HG03175 (cell line): ENCODE measurements at regions not wholly inside any gene's neighbourhood (a gene's known extent, or its start where the extent isn't known, plus 50 kb on each side); places are given as distances from the start of the nearest gene placed in this dataset.
"Not testable (repeated sequence)": the region's sequence is repeated elsewhere in the genome, so short reads cannot be mapped to it uniquely, and the experiment has no call there.

Source experiments
- ATAC-seq: cut with Tn5 transposase; IDR thresholded peaks from one replicate; pipeline ENCODE4 v1.9.1; 2021; ENCODE audit warnings: mild to moderate bottlenecking, moderate library complexity; ENCODE audit not compliant: unreplicated experiment

DNA sequence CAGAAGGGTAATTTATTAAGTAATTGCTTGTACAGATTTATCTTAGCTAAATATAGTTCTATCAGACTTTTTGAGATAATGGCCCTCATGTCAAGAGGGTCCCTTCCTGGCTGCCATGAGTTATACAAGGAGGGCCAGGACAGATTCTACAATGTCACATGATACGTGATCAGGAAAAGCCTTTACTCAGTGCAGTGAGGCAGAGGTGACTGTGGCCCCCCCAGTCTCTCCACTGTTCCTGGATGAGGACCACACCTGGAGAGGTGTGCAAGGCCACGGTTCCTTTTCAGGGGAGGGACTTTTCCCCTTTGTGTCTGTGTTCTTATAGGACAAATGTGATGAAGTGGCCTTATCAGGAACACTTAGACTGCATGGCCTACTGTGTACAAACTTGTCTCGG lies 54.3 kb upstream of the LRCH1 start:
- no peak for ATAC-seq

DNA sequence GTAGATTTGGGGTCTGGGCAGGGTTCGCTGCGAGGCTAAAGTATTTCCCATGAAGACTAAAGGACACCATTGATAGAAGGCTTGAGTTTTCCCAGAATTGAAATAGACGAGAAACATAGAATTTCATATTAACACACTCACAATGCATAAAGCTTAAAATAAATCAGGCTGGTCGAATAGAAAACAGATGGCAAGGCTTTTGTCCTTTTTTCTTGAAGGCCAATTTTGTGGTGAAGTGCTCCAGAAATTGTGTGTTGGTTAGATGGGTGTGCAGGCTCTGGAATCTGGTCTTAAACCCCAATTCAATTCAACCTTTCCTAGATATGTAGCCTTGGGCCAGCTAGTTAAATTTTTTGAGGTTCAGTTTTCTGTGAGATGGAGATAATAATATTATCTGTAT lies 56.9 kb upstream of the LRCH1 start:
- no peak for ATAC-seq

DNA sequence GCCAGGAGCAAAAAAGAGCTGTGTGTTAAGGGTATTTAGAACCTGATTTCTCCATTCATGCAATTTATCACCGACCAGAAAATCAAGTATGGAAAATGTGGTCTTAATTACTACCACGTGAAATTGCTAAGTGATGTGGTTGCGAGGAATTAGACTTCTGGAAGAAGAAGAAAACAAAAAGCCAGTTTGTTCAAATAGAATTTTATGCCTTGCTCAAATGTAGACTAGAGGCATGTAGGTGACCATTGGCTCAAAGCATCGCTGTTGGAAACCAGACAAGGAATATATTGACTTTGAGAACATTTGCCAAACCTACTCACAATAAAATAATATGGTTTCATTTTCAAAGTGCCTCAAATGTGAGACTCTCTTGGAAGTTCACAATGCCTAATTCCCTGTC lies 57.3 kb upstream of the LRCH1 start:
- no peak for ATAC-seq

DNA sequence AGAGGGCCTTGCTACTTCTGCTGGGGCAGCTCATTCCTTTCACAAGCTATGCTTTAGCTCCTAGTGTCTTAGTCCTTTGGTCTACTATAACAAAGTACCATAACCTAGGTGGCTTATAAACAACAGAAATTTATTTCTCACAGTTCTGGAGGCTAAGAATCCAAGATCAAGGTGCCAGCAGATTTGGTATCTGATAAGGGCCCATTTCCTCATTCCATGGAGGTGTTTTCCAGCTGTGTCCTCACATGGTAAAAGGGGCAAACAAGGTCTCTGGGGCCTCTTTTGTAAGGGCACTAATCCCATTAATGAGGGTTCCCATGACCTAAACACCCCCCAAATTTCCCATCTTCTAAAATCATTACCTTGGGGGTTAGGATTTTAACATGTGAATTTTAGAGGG lies 57.9 kb upstream of the LRCH1 start:
- no peak for ATAC-seq

DNA sequence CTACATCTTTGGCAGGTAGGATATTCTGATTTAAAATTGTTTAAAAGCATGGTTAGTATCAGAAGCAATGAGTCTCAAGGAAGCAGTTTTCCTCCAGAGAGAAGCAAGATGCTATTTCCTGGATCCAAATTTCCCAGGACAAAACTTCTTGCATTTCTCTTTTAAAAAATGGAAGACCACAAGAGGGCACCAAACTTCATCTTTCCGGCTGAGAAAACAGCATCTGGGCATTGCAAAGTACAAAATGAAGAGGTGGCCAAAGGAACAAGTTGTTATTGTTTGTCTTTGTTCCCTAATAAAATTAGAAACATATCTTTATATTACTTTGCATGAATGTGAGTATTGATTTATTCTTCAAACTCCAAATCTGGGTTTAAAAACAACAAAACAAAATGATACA lies 60.0 kb upstream of the LRCH1 start:
- ATAC-seq = no peak

DNA sequence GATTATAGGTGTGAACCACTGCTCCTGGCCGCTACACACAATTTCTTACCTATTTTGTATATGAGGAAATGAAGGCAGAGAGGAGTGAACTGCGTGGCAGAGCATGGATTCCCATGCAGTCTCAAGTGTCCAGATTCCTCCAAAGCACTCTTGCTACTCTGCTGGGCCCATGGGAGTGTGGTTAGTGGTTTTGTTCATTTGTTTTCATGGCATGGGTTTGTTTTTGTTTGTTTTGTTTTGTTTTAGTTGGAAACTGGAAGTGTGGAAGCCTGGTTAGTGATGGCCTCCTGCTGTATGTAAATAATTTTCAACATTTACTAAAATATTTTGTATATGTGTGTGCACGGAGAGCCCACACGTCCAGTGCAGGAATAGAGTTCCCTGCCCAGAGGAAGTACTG lies 61.3 kb upstream of the LRCH1 start:
- no peak for ATAC-seq

DNA sequence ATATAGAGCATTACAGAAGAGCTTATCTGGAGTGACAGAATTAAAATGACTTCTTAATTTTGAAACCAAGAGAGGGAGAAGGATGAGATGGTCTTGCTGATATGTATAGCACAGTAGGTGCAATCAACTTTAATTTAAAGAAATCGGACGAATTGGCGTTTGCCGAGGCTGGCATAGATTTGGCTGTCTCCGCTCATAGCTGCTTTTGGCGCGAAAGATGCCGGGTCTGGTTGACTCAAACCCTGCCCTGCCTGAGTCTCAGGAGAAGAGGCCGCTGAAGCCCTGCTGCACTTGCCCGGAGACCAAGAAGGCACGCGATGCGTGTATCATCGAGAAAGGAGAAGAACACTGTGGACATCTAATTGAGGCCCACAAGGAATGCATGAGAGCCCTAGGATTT lies 62.3 kb upstream of the LRCH1 start:
- ATAC-seq = not testable (repeated sequence)

DNA sequence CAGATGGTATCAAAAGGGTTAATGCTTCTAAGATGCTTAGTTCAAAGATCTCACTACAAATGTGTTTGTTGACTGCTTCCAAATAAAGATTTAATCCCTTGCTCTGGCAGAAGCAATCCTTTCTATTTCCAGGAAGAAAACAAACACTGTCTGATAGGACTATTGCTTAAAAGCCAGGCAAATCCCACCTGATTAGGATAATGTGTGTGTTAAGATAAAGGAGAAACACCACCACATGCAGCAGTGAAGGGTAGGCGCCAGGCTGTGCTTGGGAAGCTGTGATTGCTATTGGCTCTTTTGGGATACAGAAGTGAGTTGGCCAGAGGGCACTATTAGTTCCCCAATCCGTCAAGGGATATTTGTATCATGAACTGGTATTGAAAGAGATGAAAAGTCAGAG lies 62.8 kb upstream of the LRCH1 start:
- ATAC-seq = no peak

DNA sequence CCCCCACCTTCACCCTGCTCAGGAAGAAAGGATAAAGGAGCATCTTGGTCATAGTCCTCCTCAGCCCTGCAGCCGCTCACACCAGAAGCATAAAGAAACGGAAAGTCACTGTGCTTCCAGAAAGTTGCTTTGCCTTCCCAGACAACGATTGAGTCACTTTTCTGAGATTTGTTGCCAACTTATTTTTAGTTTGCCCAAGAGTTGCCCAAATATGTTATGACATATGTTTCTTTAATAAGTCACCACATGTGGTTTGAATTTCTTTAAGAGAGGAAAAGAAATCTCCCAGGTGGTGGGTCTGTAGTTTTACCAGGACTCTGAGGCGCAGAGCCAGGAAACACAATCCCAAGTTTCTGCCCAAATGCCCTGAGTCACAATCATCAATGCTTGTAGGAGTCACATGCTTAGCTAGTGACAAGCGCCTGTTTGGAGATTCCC lies 63.4 kb upstream of the LRCH1 start:
- ATAC-seq = no peak

DNA sequence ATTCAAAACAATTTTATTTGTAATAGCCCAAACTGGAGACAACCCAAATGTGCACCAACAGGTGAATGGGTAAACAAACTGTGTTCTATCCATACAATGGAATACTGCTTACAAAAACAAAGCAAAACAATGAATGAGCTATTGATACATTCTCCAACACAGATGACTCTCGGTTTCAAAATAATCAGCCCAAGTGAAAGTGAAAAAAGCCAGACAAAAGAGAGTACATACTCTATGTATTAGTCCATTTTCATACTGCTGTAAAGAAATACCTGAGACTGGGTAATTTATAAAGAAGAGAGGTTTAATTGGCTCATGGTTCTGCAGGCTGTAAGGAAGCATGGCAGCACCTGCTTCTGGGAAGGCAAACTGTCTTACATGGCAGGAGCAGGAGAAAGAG lies 65.2 kb upstream of the LRCH1 start:
- ATAC-seq = no peak

DNA sequence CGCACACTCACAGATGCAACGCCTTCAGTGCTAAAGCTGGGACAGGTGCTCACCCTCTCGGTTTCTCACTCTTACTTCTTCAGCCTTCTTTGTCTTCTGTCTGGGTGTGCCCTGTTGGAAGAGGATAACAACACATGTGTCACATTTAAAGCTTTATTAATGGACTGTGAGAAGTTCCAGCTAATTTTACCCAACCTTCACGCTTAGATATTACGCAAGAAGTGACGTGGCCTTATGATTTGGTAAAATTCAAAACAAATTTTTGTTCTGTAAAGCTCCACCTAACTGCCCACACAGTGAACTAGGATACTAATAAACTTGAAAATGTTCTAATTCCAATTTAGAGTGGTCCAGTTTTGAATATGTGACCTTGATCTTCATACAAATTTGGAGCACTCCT lies 66.7 kb upstream of the LRCH1 start:
- ATAC-seq = no peak

DNA sequence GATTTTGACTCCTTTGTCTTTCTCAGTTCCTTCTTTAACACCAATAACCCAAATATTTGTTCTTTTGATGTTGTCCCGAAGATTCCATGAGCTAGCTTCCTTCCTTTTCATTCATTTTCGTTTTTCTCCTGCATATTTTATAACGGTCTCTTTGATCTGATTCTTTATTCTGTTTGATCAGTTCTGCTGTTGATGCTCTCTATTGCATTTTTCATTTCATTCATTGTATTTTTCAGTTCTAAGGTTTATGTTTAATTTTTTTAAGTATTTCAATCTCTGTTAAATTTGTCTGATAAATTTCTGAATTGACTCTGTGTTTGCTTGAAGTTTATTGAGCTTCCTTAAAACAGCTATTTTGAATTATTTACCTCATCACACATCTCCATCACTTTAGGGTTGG lies 68.4 kb upstream of the LRCH1 start:
- no peak for ATAC-seq

DNA sequence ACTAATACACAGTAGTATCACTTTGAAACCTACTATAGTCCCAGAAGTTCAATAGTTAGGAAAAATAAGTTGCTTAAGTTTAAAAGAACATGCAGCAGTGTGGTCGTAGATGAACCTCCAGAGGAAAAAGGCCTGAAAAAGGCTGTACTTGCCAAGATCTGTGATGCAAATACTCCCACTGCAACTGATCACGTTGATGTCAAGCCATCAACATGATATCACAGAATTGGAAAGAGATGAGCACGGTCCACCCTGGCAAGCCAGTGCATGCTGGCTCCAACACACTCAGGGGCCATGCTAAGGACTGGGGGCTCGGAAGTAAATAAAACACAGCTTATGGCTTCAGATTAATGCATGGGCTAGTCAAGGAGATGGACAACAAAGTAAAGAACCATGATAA lies 71.8 kb upstream of the LRCH1 start:
- no peak for ATAC-seq

DNA sequence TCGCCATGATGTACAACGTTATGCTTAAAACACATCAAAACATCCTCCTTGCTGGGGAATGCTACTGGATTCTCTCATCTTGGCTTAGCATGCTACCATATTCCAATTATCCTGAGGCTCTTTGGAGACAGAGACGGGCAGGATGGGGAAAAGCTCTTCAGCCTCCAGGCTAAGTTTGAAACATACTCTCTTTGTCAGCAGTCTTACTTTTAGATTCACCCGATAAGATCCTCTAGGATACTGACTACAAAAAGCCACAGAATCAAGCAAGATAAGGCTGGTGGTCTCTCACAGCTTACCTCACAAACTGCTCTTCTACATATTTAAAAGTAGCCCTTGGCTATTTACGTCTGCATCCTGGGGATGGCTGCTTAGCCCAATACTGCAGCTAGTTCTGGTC lies 72.8 kb upstream of the LRCH1 start:
- ATAC-seq = no peak

DNA sequence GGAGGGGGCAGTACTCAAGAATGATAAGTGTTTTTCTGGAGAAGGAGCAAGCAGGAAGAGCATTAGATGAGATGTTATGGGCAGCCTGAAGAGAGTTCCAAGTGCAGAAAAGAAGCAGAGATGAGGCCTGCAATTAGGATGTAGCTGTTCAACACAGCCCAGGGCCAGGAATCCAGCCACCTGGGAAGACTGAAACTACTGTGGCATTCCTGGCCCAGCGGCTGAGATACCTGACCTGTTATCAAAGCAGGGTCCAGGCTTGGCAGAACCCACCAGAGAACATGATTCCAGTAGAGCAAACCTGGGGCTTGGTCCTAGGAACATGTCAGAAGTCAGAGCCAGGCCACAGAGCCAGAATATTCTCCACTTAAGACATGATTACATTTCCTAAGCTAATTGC lies 73.3 kb upstream of the LRCH1 start:
- ATAC-seq = no peak

DNA sequence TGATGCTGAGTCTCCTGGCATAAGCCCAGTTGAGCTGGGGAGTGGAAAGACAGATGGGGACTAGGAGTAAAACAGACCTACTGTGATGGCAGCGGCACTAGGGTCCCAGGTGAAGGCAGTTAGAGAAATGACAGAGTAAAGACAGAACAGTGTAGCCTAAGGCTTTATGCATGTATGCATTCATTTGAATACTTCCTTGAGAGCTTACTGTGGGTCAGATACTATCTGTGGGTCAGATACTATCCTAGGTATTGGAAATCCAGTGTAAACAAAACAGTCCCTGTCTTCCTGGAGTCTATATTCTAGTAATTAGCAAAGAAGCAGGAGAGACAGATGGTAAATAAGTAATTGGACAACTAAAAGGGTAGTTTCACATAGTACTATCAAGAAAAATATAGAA lies 73.7 kb upstream of the LRCH1 start:
- ATAC-seq = no peak

DNA sequence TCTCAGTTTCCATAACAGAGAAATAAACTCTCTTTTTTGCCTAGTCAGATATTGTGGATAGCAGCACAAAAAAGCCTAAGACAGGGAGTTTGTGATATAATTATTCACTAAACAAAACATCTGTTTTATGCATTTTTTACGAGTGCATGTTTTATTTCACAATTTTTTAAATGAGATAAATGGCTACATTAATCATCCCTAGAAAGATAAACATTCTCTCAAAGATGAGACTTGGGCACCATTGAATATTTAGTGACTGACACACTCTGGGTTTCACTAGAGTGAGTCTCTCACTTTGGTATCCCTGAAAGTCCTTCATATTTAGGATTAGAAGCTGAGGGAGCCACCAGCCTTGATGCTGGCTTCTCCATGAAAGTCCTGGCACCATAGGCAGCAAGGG lies 74.3 kb upstream of the LRCH1 start:
- no peak for ATAC-seq

DNA sequence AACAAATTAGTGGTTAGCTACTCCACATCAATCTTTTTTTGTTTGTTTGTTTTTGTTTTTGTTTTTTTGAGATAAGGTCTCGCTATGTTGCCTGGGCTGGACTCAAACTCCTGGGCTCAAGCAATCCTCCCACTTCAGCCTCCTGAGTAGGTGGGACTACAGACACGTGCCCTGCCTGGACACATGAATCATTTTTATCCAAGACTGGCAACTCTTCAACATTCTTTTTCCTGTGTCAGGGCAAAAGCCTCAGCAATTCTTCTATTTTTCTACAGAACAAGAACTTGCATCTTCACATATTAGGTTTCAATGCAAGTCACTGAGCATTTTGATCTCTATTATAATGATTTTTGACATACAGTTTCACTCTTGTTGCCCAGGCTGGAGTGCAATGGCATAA lies 76.8 kb upstream of the LRCH1 start:
- ATAC-seq = no peak

DNA sequence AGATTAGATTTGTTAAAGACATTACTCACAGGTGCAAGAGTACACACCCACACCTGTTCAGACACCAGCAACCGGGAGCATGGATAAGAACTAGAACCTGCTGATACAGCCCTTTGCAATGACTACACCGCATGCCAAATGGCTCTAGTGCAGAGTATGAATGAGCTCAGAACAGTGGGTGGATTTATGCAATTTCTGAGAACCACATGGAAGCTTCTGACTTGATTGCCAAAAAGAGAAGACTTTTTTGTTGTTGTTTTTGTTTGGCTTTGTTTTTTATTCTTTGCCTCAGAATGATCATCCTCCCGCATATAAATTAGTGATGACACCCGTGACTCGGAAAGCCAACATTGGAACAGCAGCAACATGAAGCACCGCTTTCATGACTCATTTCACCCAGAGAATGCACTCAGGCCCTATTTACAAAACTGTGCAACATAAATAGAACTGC lies 77.4 kb upstream of the LRCH1 start:
- ATAC-seq = no peak

DNA sequence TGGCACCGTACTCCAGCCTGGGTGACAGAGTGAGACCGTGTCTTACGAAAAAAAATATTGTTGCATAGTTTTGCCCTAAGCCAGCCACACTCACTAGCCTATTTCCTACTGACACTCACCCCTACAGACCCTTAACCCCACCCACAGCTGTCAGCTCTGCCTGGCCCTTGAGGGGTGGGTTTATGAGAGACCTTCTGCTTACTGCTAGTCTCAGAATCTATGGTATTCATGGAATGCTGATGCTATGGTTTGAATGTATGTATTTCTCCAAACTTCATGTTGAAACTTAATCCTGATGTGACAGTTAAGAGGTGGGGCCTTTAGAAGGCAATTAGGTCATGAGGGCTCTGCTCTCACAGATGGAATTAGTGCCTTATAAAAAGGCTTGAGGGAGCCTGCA lies 79.2 kb upstream of the LRCH1 start:
- ATAC-seq = no peak

DNA sequence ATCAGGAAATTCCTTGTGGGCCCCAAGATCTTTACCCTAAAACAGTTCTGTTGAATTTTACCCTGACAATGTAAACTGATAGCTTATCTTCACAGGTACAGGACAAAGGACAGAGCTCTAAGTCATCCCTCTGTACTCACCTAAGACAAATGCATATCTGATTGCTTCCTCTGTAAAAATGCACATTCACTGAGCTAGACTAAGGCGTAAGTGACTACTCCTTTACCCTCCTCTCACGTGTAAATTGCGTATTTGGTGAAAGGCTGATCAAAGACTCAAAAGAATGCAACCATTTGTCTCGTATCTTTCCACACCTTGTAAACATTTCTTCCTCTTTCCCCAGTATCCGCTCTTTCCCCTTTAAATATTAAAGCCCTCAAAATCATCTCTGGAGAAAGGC lies 80.6 kb upstream of the LRCH1 start:
- no peak for ATAC-seq

DNA sequence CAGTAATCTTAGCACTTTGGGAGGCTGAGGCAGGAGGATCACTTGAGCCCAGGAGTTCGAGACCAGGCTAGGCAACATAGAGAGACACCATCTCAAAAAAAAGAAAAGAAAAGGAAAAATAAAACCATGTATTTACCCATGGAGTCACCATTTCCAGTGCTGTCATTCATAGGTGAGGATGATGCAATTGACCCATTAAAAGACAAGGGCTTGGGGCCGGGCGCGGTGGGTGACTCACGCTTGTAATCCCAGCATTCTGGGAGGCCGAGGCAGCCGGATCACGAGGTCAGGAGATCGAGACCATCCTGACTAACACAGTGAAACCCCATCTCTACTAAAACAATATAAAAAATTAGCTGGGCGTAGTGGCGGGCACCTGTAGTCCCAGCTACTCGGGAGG lies 82.6 kb upstream of the RUBCNL start:
- ATAC-seq = not testable (repeated sequence)

DNA sequence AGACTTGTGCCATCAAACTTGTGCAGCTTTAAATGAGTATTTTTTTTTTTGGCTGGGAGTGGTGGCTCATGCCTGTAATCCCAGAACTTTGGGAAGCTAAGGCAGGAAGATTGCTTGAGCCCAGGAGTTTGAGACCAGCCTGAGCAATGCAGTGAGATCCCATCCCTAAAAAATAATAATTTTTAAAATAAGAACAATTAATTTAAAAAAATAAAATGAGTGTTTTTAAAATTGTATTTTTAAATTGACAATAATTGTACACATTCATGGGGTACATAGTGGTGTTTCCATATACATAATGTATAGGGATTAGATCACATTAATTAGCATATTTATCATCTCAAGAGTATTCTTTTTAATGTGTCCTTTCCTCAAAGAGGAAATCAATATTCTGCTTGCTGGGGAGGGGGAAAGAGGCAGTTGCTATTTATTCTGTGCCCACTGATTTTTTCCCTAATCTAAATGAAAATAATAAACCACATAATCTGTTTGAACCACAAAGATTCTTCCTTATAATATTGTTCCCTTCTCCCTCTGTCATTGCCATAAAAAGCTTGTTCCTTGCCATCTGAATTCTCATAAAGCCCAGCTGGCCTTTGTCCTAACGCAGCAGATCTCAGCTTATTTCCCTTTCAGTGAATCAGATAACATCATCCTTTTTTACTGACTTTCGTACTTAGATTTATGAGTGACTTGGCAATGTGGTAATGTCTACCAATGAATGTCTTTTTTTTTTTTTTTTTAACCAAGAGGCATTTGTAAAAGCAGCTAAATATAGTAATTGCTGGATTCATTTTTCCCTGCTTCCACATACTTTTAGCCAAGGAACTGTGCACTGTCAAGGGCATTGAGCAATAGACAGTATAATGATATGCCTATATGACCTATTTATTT lies 81.8 kb upstream of the RUBCNL start:
- ATAC-seq = no peak
